ENCODE measurements at regions not wholly inside any gene's neighbourhood (a gene's known extent, or its start where the extent isn't known, plus 50 kb on each side); places are given as distances from the start of the nearest gene placed in this dataset.
"Not testable (repeated sequence)": the region's sequence is repeated elsewhere in the genome, so short reads cannot be mapped to it uniquely, and the experiment has no call there.

DNA sequence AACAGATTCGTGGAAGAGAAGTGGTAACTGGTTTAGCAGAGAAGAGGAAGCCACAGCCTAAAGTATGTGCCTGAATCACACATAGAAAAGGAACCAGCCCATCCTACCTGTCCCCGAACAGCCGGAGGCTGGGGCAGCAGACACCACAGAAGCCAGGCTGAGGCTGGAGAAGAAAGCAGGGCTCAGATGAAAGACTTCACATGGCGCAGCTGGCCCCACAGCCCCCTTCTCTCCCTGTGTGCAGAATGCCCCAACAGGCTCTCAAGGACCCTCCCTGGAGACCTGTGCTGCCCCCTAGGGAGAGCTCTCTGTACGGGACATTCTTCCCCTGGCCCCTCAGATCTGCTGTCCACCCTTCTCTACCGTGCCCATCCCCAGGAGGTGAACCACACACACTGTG, 83.5 kb upstream of the RAB12 start:
- Histone ChIP-seq H3K9me3 (no peaks in the 10 kb centered on the region), H3K27ac (no peak overlapping the region), H3K27me3 (no peaks in the 10 kb centered on the region), H3K36me3 (ENCODE audit: low read depth, missing control alignments) (no peaks in the 10 kb centered on the region), H3K4me3 (no peak overlapping the region), H3K4me1 (no peaks in the 10 kb centered on the region)
- intact Hi-C loops (cut with DNase I; ENCODE audit: low total_unique reads): no loop called here
- TF ChIP-seq POLR2A (IDR thresholded peaks at IDR 0.05): no peak
- TF ChIP-seq, protein P1, sequence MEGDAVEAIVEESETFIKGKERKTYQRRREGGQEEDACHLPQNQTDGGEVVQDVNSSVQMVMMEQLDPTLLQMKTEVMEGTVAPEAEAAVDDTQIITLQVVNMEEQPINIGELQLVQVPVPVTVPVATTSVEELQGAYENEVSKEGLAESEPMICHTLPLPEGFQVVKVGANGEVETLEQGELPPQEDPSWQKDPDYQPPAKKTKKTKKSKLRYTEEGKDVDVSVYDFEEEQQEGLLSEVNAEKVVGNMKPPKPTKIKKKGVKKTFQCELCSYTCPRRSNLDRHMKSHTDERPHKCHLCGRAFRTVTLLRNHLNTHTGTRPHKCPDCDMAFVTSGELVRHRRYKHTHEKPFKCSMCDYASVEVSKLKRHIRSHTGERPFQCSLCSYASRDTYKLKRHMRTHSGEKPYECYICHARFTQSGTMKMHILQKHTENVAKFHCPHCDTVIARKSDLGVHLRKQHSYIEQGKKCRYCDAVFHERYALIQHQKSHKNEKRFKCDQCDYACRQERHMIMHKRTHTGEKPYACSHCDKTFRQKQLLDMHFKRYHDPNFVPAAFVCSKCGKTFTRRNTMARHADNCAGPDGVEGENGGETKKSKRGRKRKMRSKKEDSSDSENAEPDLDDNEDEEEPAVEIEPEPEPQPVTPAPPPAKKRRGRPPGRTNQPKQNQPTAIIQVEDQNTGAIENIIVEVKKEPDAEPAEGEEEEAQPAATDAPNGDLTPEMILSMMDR (IDR thresholded peaks at IDR 0.05): no peak
- no peak for DNase-seq
- WGBS, 2 donors: 73 to 74% methylated on average over 6 of the region's 6 CpGs

GRCh38 chr18:8526332-8526731, 82.9 kb upstream of the RAB12 start:
- 71 to 83% methylated on average over 9 of the region's 9 CpGs for WGBS, 2 donors
- Histone ChIP-seq H3K4me3 (no peak overlapping the region), H3K27ac (no peak overlapping the region), H3K36me3 (ENCODE audit: low read depth, missing control alignments) (no peaks in the 10 kb centered on the region), H3K4me1 (no peaks in the 10 kb centered on the region), H3K27me3 (no peaks in the 10 kb centered on the region), H3K9me3 (no peaks in the 10 kb centered on the region)
- DNase-seq: no peak
- intact Hi-C loops (cut with DNase I; ENCODE audit: low total_unique reads): no loop called here
- TF ChIP-seq POLR2A (IDR thresholded peaks at IDR 0.05): no peak
- TF ChIP-seq, protein P1 (IDR thresholded peaks at IDR 0.05): no peak

DNA sequence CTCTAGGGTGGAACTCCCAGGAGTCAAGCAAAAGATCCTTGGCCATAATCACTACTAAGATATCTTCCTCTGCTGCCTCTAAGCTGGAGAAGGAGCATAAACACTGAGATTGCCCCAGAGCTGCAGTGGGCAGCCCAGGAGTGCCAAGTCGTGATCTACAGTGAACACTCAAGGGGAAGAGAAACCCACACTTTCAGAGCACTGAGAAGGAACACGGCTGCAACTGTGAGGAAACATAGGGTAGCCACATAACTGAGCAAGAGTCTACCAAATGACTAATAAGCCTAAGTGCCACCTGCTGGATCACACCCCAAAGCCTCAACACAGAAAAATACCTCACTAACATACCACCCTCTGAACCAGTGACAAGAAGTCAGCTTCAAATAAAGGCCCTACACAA, 79.6 kb upstream of the RAB12 start:
- Histone ChIP-seq H3K27ac (no peak overlapping the region), H3K4me3 (no peak overlapping the region), H3K9me3 (no peaks in the 10 kb centered on the region), H3K4me1 (no peaks in the 10 kb centered on the region), H3K36me3 (ENCODE audit: low read depth, missing control alignments) (no peaks in the 10 kb centered on the region), H3K27me3 (no peaks in the 10 kb centered on the region)
- TF ChIP-seq, protein P1 (IDR thresholded peaks at IDR 0.05): no peak
- no peak for TF ChIP-seq POLR2A (IDR thresholded peaks at IDR 0.05)
- no peak for DNase-seq
- 88 to 93% methylated on average over 2 of the region's 2 CpGs for WGBS, 2 donors
- intact Hi-C loops (cut with DNase I; ENCODE audit: low total_unique reads): no loop called here

GRCh38 chr18:8531084-8531483, 78.2 kb upstream of the RAB12 start:
- H3K27ac ChIP-seq; intact Hi-C loops (cut with DNase I; ENCODE audit: low total_unique reads); H3K36me3 ChIP-seq (ENCODE audit: low read depth, missing control alignments); H3K4me1 ChIP-seq; DNase-seq; H3K27me3 ChIP-seq; H3K4me3 ChIP-seq; H3K9me3 ChIP-seq: not testable (repeated sequence)
- 83 to 95% methylated on average over 2 of the region's 2 CpGs for WGBS, 2 donors

- no peak overlapping the region for H3K4me3 ChIP-seq
- TF ChIP-seq, protein P1 (IDR thresholded peaks at IDR 0.05): no peak
- no peak for TF ChIP-seq POLR2A (IDR thresholded peaks at IDR 0.05)
- H3K27ac ChIP-seq: no peak overlapping the region
- 35 to 53% methylated on average over 11 of the region's 11 CpGs for WGBS, 2 donors
- H3K9me3 ChIP-seq: no peaks in the 10 kb centered on the region
- no peak for DNase-seq
- H3K27me3 ChIP-seq: no peaks in the 10 kb centered on the region
- H3K4me1 ChIP-seq: no peaks in the 10 kb centered on the region
- intact Hi-C loops (cut with DNase I; ENCODE audit: low total_unique reads): no loop called here
- no peaks in the 10 kb centered on the region for H3K36me3 ChIP-seq (ENCODE audit: low read depth, missing control alignments)
These were observed 73.0 kb upstream of the RAB12 start for GRCh38 chr18:8536231-8536630.

All from testis (tissue), 2 donors.